DND-41 (cell line): ENCODE measurements at regions not wholly inside any gene's neighbourhood (a gene's known extent, or its start where the extent isn't known, plus 50 kb on each side); places are given as distances from the start of the nearest gene placed in this dataset.

Source experiments
- EZH2 ChIP-seq: IDR thresholded peaks from 3 replicates; pipeline ENCODE4 v1.6.1; 2012; ENCODE audit warnings: borderline replicate concordance, low read depth, mild to moderate bottlenecking, moderate library complexity, low read length, inconsistent platforms; ENCODE audit not compliant: severe bottlenecking
- TF ChIP-seq, protein P1 (sequence below): IDR thresholded peaks from 2 replicates; pipeline ENCODE4 v1.5.1; 2012; ENCODE audit warnings: borderline replicate concordance, low read length, moderate library complexity, mild to moderate bottlenecking; ENCODE audit not compliant: poor library complexity, severe bottlenecking; ENCODE audit errors: extremely low read depth

GRCh38 chr13:68168448-68168847 lies 938.3 kb upstream of the PCDH9 start:
- TF ChIP-seq, protein P1, sequence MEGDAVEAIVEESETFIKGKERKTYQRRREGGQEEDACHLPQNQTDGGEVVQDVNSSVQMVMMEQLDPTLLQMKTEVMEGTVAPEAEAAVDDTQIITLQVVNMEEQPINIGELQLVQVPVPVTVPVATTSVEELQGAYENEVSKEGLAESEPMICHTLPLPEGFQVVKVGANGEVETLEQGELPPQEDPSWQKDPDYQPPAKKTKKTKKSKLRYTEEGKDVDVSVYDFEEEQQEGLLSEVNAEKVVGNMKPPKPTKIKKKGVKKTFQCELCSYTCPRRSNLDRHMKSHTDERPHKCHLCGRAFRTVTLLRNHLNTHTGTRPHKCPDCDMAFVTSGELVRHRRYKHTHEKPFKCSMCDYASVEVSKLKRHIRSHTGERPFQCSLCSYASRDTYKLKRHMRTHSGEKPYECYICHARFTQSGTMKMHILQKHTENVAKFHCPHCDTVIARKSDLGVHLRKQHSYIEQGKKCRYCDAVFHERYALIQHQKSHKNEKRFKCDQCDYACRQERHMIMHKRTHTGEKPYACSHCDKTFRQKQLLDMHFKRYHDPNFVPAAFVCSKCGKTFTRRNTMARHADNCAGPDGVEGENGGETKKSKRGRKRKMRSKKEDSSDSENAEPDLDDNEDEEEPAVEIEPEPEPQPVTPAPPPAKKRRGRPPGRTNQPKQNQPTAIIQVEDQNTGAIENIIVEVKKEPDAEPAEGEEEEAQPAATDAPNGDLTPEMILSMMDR, result no peak
- no peak for TF ChIP-seq EZH2
